H1 (cell line): ENCODE measurements at regions not wholly inside any gene's neighbourhood (a gene's known extent, or its start where the extent isn't known, plus 50 kb on each side); places are given as distances from the start of the nearest gene placed in this dataset.

Source experiments
- CTCF ChIA-PET: fragments of 300-600 bp; sonication (Branson Sonifier 250); formaldehyde crosslinking; loops from one replicate; lab custom pipeline; 2021; ENCODE audit not compliant: partially characterized antibody; lab: Charles Lee
- POLR2A ChIA-PET: fragments of 300-600 bp; sonication (Branson Sonifier 250); formaldehyde crosslinking; loops from one replicate; lab custom pipeline; 2021; ENCODE audit warnings: inconsistent platforms; ENCODE audit not compliant: partially characterized antibody; lab: Charles Lee
- DNase-seq, 2 experiments: peaks; one replicate each; pipeline versions ENCODE4 v3.0.0 to v3.0.0-alpha.2; 2010 to 2022; ENCODE audit warnings: low spot score in 2 of 2, low read depth in 1 of 2, mixed read lengths in 1 of 2
- FAIRE-seq: peaks from 2 replicates; lab custom pipeline; 2011; peaks lifted over from hg19 to GRCh38; lab: Jason Lieb, UNC
- H2AFZ ChIP-seq: 2 replicates; pipeline ENCODE4 v1.8.1; 2012; ENCODE audit warnings: low read length, inconsistent platforms
- H2AK5ac ChIP-seq: 2 replicates; pipeline ENCODE4 v1.6.1; 2013; ENCODE audit warnings: low read depth, low read length
- H2BK120ac ChIP-seq: replicated peaks from 2 replicates; pipeline ENCODE3; 2013; ENCODE audit warnings: low read depth, low read length, inconsistent platforms
- H2BK12ac ChIP-seq: 2 replicates; pipeline ENCODE4 v1.6.1; 2013; ENCODE audit warnings: low read depth, low read length
- H2BK15ac ChIP-seq: 2 replicates; pipeline ENCODE4 v1.6.1; 2013; ENCODE audit warnings: low read length
- H2BK20ac ChIP-seq: 2 replicates; pipeline ENCODE4 v1.6.1; 2013; ENCODE audit warnings: low read length
- H2BK5ac ChIP-seq: 2 replicates; pipeline ENCODE4 v1.6.1; 2013; ENCODE audit warnings: low read depth, low read length
- H3K14ac ChIP-seq: 2 replicates; pipeline ENCODE4 v1.6.1; 2013; ENCODE audit warnings: inconsistent platforms; ENCODE audit not compliant: insufficient read length
- H3K18ac ChIP-seq: 2 replicates; pipeline ENCODE4 v1.6.1; 2013; ENCODE audit warnings: low read length; ENCODE audit errors: extremely low read depth
- H3K23ac ChIP-seq: 2 replicates; pipeline ENCODE4 v1.6.1; 2013; ENCODE audit warnings: inconsistent platforms; ENCODE audit not compliant: insufficient read length
- H3K23me2 ChIP-seq: 2 replicates; pipeline ENCODE4 v1.6.1; 2013; ENCODE audit warnings: low read depth, low read length
- H3K27ac ChIP-seq: 2 replicates; pipeline ENCODE4 v1.6.1; 2011; ENCODE audit warnings: low read depth, low read length, inconsistent platforms
- H3K27me3 ChIP-seq, 4 experiments: replicated peaks in 1 of 4; 1 replicate in 1 of 4; 2 replicates in 3 of 4; pipeline versions ENCODE4 v1.6.1 to v1.8.1; 2011 to 2013; ENCODE audit warnings: low read length in 3 of 4, mild to moderate bottlenecking in 3 of 4, inconsistent platforms in 2 of 4, mixed read lengths in 2 of 4, moderate library complexity in 1 of 4; ENCODE audit not compliant: control insufficient read depth in 3 of 4, insufficient read depth in 3 of 4; ENCODE audit errors: extremely low read depth in 1 of 4
- H3K36me3 ChIP-seq, 4 experiments: 2 replicates each; pipeline versions ENCODE4 v1.6.1 to v1.8.1; 2011 to 2013; ENCODE audit warnings: mild to moderate bottlenecking in 4 of 4, low read length in 3 of 4, moderate library complexity in 2 of 4, control low read depth in 1 of 4, inconsistent platforms in 1 of 4; ENCODE audit not compliant: insufficient read depth in 4 of 4, control insufficient read depth in 2 of 4
- H3K4ac ChIP-seq: replicated peaks from 2 replicates; pipeline ENCODE3; 2013; ENCODE audit warnings: low read length, low read depth, mixed read lengths, inconsistent platforms; ENCODE audit not compliant: insufficient read length
- H3K4me1 ChIP-seq, 4 experiments: replicated peaks in 1 of 4; 1 replicate in 1 of 4; 2 replicates in 3 of 4; pipeline versions ENCODE4 v1.6.1 to v1.8.1; 2011 to 2013; ENCODE audit warnings: low read length in 3 of 4, inconsistent platforms in 2 of 4, mixed read lengths in 1 of 4; ENCODE audit not compliant: insufficient read depth in 4 of 4, control insufficient read depth in 3 of 4
- H3K4me2 ChIP-seq, 2 experiments: 2 replicates each; pipeline versions ENCODE4 v1.6.1 to v1.8.1; 2011 to 2013; ENCODE audit warnings: low read depth in 2 of 2, low read length in 2 of 2, control low read depth in 1 of 2, inconsistent platforms in 1 of 2, mild to moderate bottlenecking in 1 of 2; ENCODE audit not compliant: insufficient read depth in 1 of 2
- H3K4me3 ChIP-seq, 4 experiments: fragments of 200-600, 300-600 bp in 1 of 4; sonication (generic), shearing (Covaris generic), sonication (Bioruptor Twin) in 1 of 4; 2 replicates each; pipeline versions ENCODE4 v1.5.1 to v1.8.1; 2011 to 2016; ENCODE audit warnings: low read length in 4 of 4, low read depth in 3 of 4, control low read depth in 2 of 4, inconsistent platforms in 2 of 4, mild to moderate bottlenecking in 2 of 4, mixed read lengths in 1 of 4, moderate library complexity in 1 of 4; ENCODE audit not compliant: insufficient read depth in 2 of 4; ENCODE audit errors: extremely low read depth in 1 of 4
- H3K56ac ChIP-seq: replicated peaks from 2 replicates; pipeline ENCODE3; 2013; ENCODE audit warnings: low read depth, mild to moderate bottlenecking, mixed read lengths, low read length, inconsistent platforms; ENCODE audit not compliant: insufficient read length
- H3K79me1 ChIP-seq: 2 replicates; pipeline ENCODE4 v1.6.1; 2013; ENCODE audit warnings: low read depth, low read length, control low read depth
- H3K79me2 ChIP-seq, 2 experiments: 2 replicates each; pipeline versions ENCODE4 v1.6.1 to v1.8.1; 2012 to 2013; ENCODE audit warnings: low read length in 2 of 2, mild to moderate bottlenecking in 2 of 2, inconsistent platforms in 1 of 2; ENCODE audit not compliant: insufficient read depth in 2 of 2, control insufficient read depth in 1 of 2
- H3K9ac ChIP-seq, 4 experiments: replicated peaks in 1 of 4; 1 replicate in 1 of 4; 2 replicates in 3 of 4; pipeline versions ENCODE4 v1.6.1 to v1.8.1; 2011 to 2013; ENCODE audit warnings: low read depth in 3 of 4, low read length in 3 of 4, control low read depth in 2 of 4, mild to moderate bottlenecking in 2 of 4, moderate library complexity in 2 of 4, inconsistent platforms in 1 of 4; ENCODE audit errors: extremely low read depth in 1 of 4
- H3K9me3 ChIP-seq, 2 experiments: 2 replicates each; pipeline versions ENCODE4 v1.6.1 to v1.8.1; 2012 to 2013; ENCODE audit warnings: mild to moderate bottlenecking in 2 of 2, moderate library complexity in 2 of 2, control low read depth in 1 of 2, inconsistent platforms in 1 of 2, low read depth in 1 of 2, low read length in 1 of 2, mixed read lengths in 1 of 2; ENCODE audit not compliant: insufficient read depth in 2 of 2
- H4K20me1 ChIP-seq, 2 experiments: replicated peaks in 1 of 2; 2 replicates each; pipeline versions ENCODE3 to v1.8.1; 2011 to 2013; ENCODE audit warnings: inconsistent platforms in 2 of 2, low read length in 2 of 2, mild to moderate bottlenecking in 1 of 2; ENCODE audit not compliant: insufficient read depth in 2 of 2, control insufficient read depth in 1 of 2
- H4K5ac ChIP-seq: 2 replicates; pipeline ENCODE4 v1.6.1; 2013; ENCODE audit warnings: low read length, low read depth, mixed read lengths, inconsistent platforms; ENCODE audit not compliant: insufficient read length
- H4K8ac ChIP-seq: 2 replicates; pipeline ENCODE4 v1.8.0; 2013; ENCODE audit warnings: mild to moderate bottlenecking, moderate library complexity, low read length, inconsistent platforms; ENCODE audit not compliant: insufficient read depth; ENCODE audit errors: extremely low read depth
- H4K91ac ChIP-seq: replicated peaks from 2 replicates; pipeline ENCODE3; 2013; ENCODE audit warnings: low read length, mixed read lengths, inconsistent platforms; ENCODE audit not compliant: insufficient read length
- BACH1 ChIP-seq: IDR thresholded peaks from 2 replicates; pipeline ENCODE4 v1.6.1; 2012; ENCODE audit warnings: low read length, improper control_type of control experiment
- BRCA1 ChIP-seq: IDR thresholded peaks from 2 replicates; pipeline ENCODE4 v1.6.1; 2012; ENCODE audit warnings: low read depth, low read length, improper control_type of control experiment
- CHD2 ChIP-seq: IDR thresholded peaks from 2 replicates; pipeline ENCODE4 v1.6.1; 2012; ENCODE audit warnings: low read length, improper control_type of control experiment
- EP300 ChIP-seq, 2 experiments: IDR thresholded peaks; 1 replicate in 1 of 2; 2 replicates in 1 of 2; pipeline ENCODE4 v1.6.1; 2011 to 2012; ENCODE audit warnings: low read depth in 2 of 2, low read length in 2 of 2, mild to moderate bottlenecking in 2 of 2, borderline replicate concordance in 1 of 2, inconsistent platforms in 1 of 2, moderate library complexity in 1 of 2
- EZH2 ChIP-seq: fragments of 200-600 bp; sonication (generic); IDR thresholded peaks from 2 replicates; pipeline ENCODE4 v1.7.1; 2012; ENCODE audit warnings: low read depth, mild to moderate bottlenecking, moderate library complexity, low read length, inconsistent platforms; ENCODE audit not compliant: severe bottlenecking
- FOSL1 ChIP-seq: IDR thresholded peaks from 2 replicates; pipeline ENCODE4 v1.6.1; 2011; ENCODE audit warnings: mild to moderate bottlenecking, low read depth, low read length, moderate library complexity; ENCODE audit not compliant: insufficient read depth
- MAFK ChIP-seq: IDR thresholded peaks from 2 replicates; pipeline ENCODE4 v1.6.1; 2012; ENCODE audit warnings: low read depth, mild to moderate bottlenecking, improper control_type of control experiment, low read length
- POLR2A ChIP-seq, 2 experiments: IDR thresholded peaks; 1 replicate in 1 of 2; 2 replicates in 1 of 2; pipeline ENCODE4 v1.6.1; 2011; ENCODE audit warnings: low read depth in 2 of 2, low read length in 2 of 2, mild to moderate bottlenecking in 2 of 2; ENCODE audit errors: control extremely low read depth in 1 of 2
- SIN3A ChIP-seq, 2 experiments: IDR thresholded peaks in 1 of 2; conservative IDR thresholded peaks in 1 of 2; 2 replicates each; pipeline ENCODE4 v1.6.1; 2011 to 2012; ENCODE audit warnings: low read length in 2 of 2, improper control_type of control experiment in 1 of 2, low read depth in 1 of 2, mild to moderate bottlenecking in 1 of 2
- SP1 ChIP-seq: IDR thresholded peaks from 2 replicates; pipeline ENCODE4 v1.6.1; 2011; ENCODE audit warnings: low read depth, low read length
- SUZ12 ChIP-seq: fragments of 200-600 bp; sonication (generic); IDR thresholded peaks from 2 replicates; pipeline ENCODE4 v1.6.1; 2012; ENCODE audit warnings: mild to moderate bottlenecking, inconsistent platforms, low read length, moderate library complexity, mixed read lengths
- TAF1 ChIP-seq: IDR thresholded peaks from 2 replicates; pipeline ENCODE4 v1.6.1; 2011; ENCODE audit warnings: mild to moderate bottlenecking, low read depth, low read length
- TAF7 ChIP-seq: optimal IDR thresholded peaks from 2 replicates; pipeline ENCODE3; 2011; ENCODE audit warnings: low read depth, mild to moderate bottlenecking, inconsistent platforms, low read length, moderate library complexity, borderline replicate concordance
- TBP ChIP-seq: IDR thresholded peaks from 2 replicates; pipeline ENCODE4 v1.6.1; 2011; ENCODE audit warnings: low read depth, low read length, improper control_type of control experiment
- WGBS, 2 experiments: shearing (Covaris generic) in 1 of 2; methylation state at CpG; one replicate each; pipeline versions ENCODE4 v1.1.6 to v1.1.7; 2013 to 2015; ENCODE audit warnings: low lambda C conversion rate in 2 of 2, mixed read lengths in 2 of 2, inconsistent platforms in 1 of 2, low coverage in 1 of 2, missing lambda C conversion rate in 1 of 2; ENCODE audit not compliant: insufficient replicate concordance in 2 of 2, insufficient coverage in 1 of 2, insufficient read length in 1 of 2; ENCODE audit errors: extremely low coverage in 1 of 2, missing lambda C conversion rate in 1 of 2; 5-methylcytosine and 5-hydroxymethylcytosine counted together

DNA sequence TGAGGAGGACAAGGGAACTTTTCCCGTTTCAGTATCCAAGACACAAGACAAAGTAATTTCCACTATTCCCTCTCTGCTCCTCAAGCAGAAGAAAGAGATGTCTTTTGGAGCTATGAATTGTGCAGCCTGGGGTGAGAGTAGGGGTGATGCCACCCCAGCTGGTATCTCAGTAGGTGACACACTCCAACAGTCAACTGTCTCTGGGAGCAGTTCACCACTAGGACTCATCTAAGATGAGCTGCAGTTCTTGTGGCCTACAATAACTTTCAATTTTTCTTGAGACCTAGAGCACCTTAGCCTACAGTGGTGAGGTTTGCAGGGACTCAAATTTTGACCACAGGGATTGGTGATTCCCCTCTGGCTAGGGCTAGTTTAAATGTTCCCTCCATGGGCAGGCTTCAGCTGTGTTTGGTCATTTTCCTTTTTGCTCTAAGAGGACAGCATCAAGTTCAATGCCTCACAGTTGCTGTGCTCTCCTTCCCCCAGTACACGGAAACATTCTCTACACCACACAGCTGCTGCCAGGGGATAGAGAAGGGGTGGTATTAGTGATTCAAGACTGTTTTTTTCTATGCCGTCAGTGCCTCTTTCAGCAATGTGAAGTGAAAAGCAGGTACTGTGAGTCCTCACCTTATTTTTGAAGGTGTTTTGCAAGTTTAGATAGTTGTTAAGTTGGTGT is 278.6 kb upstream of the RORB start:
- Histone ChIP-seq H4K91ac (no peak overlapping the region), H3K14ac (no peak overlapping the region), H3K18ac (no peak overlapping the region), H2AFZ (peak overlapping the region; percentile 84; the same call in 1 of the 2 replicates), H3K36me3 (no peaks in the 10 kb centered on the region), H4K5ac (no peak overlapping the region), H4K20me1 (no peaks in the 10 kb centered on the region), H2BK12ac (no peak overlapping the region), H3K9ac (no peak overlapping the region; a peak in 1 of 7 replicates), H3K23ac (no peak overlapping the region), H3K79me2 (no peaks in the 10 kb centered on the region), H2BK120ac (no peak overlapping the region), H3K79me1 (no peaks in the 10 kb centered on the region), H2AK5ac (no peak overlapping the region), H3K56ac (no peak overlapping the region), H3K4ac (no peak overlapping the region), H2BK5ac (no peak overlapping the region), H3K9me3 (no peaks in the 10 kb centered on the region), H2BK20ac (no peak overlapping the region), H3K27ac (no peak overlapping the region), H2BK15ac (no peak overlapping the region), H3K4me1 (no peaks in the 10 kb centered on the region), H3K27me3 (no peaks in the 10 kb centered on the region), H3K23me2 (no peaks in the 10 kb centered on the region), H3K4me3 (no peak overlapping the region), H3K4me2 (no peak overlapping the region), H4K8ac (no peak overlapping the region)
- POLR2A ChIA-PET = interaction anchor here (0.7 kb wide), 1 partner anchor 429 kb away, joined by 3 read pairs; no protein-coding TSS in a partner anchor
- no peak for DNase-seq
- no peak for FAIRE-seq
- CTCF ChIA-PET = interaction anchor here (0.7 to 0.9 kb wide), 2 partner anchors 8 to 10 kb away, joined by 3 to 8 read pairs; no protein-coding TSS in a partner anchor
- WGBS, 2 experiments = 84% methylated on average over 3 of the region's 3 CpGs; no CpG with 5 or more reads in 1 of the 2 experiments
- TF ChIP-seq MAFK (no peak), BRCA1 (no peak), SP1 (no peak), CHD2 (no peak), SUZ12 (no peak), EP300 (IDR thresholded peaks at IDR 0.05; ENCODE audit: borderline replicate concordance in 1 of 2, low read depth in 2 of 2, low read length in 2 of 2) (no peak), POLR2A (IDR thresholded peaks at IDR 0.05; ENCODE audit: control extremely low read depth in 1 of 2, low read depth in 2 of 2, low read length in 2 of 2) (no peak), TBP (no peak), BACH1 (no peak), EZH2 (no peak), TAF7 (no peak), SIN3A (conservative IDR thresholded peaks at IDR 0.05 in 1 of 2, IDR thresholded peaks at IDR 0.05 in 1 of 2; ENCODE audit: low read depth in 1 of 2, low read length in 2 of 2) (no peak), FOSL1 (no peak), TAF1 (no peak)
